Glutamatergic neuron (in vitro differentiated cells): ENCODE measurements at regions not wholly inside any gene's neighbourhood (a gene's known extent, or its start where the extent isn't known, plus 50 kb on each side); places are given as distances from the start of the nearest gene placed in this dataset.

ENCODE experiments used
- DNase-seq: peaks from one replicate; pipeline ENCODE4 v3.0.0; 2022
- H3K27ac Mint-ChIP-seq: one replicate; pipeline ENCODE4 v1.8.0; 2020; ENCODE audit warnings: mild to moderate bottlenecking, mixed read lengths, inconsistent platforms; ENCODE audit not compliant: unreplicated experiment
- H3K27me3 Mint-ChIP-seq: one replicate; pipeline ENCODE4 v1.8.0; 2020; ENCODE audit warnings: mild to moderate bottlenecking, moderate library complexity, mixed read lengths, inconsistent platforms; ENCODE audit not compliant: unreplicated experiment
- H3K36me3 Mint-ChIP-seq: one replicate; pipeline ENCODE4 v1.8.0; 2020; ENCODE audit warnings: mild to moderate bottlenecking, mixed read lengths, inconsistent platforms; ENCODE audit not compliant: unreplicated experiment
- H3K4me1 Mint-ChIP-seq: one replicate; pipeline ENCODE4 v1.8.0; 2020; ENCODE audit warnings: mild to moderate bottlenecking, low read depth, mixed read lengths, inconsistent platforms; ENCODE audit not compliant: unreplicated experiment
- H3K4me3 Mint-ChIP-seq: one replicate; pipeline ENCODE4 v1.8.0; 2020; ENCODE audit warnings: mild to moderate bottlenecking, mixed read lengths, inconsistent platforms; ENCODE audit not compliant: unreplicated experiment
- H3K9me3 Mint-ChIP-seq: one replicate; pipeline ENCODE4 v1.8.0; 2020; ENCODE audit warnings: mild to moderate bottlenecking, moderate library complexity, mixed read lengths, inconsistent platforms; ENCODE audit not compliant: unreplicated experiment
- TF ChIP-seq, protein P1 (sequence below): fragments of 200-600 bp; sonication (generic); IDR thresholded peaks from one replicate; pipeline ENCODE4 v1.5.0; 2021; ENCODE audit not compliant: partially characterized antibody, unreplicated experiment

DNA sequence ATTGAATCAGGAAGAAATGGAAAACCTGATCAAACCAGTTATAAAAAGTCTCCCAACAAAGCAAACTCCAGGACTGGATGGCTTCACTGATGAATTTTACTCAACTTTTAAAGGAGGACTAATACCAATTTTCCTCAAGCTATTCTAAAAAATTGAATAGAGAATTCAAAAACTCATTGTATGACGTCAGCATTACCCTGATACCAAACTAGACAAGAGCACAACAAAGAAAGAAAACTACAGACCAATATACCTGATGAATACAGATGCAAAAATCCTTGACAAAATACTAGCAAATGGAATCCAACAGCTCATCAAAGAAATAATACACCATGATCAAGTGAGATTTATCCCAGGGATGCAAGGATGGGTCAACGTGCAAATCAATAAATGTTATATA is 172.9 kb downstream of the FNDC1 start:
- Mint-ChIP-seq H3K4me3 (no peak overlapping the region), H3K36me3 (peaks cover 10% of the 10 kb centered on the region), H3K27ac (no peak overlapping the region), H3K4me1 (no peaks in the 10 kb centered on the region), H3K27me3 (no peaks in the 10 kb centered on the region), H3K9me3 (peaks cover 3% of the 10 kb centered on the region)
- DNase-seq, result no peak
- TF ChIP-seq, protein P1, sequence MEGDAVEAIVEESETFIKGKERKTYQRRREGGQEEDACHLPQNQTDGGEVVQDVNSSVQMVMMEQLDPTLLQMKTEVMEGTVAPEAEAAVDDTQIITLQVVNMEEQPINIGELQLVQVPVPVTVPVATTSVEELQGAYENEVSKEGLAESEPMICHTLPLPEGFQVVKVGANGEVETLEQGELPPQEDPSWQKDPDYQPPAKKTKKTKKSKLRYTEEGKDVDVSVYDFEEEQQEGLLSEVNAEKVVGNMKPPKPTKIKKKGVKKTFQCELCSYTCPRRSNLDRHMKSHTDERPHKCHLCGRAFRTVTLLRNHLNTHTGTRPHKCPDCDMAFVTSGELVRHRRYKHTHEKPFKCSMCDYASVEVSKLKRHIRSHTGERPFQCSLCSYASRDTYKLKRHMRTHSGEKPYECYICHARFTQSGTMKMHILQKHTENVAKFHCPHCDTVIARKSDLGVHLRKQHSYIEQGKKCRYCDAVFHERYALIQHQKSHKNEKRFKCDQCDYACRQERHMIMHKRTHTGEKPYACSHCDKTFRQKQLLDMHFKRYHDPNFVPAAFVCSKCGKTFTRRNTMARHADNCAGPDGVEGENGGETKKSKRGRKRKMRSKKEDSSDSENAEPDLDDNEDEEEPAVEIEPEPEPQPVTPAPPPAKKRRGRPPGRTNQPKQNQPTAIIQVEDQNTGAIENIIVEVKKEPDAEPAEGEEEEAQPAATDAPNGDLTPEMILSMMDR, result no peak

DNA sequence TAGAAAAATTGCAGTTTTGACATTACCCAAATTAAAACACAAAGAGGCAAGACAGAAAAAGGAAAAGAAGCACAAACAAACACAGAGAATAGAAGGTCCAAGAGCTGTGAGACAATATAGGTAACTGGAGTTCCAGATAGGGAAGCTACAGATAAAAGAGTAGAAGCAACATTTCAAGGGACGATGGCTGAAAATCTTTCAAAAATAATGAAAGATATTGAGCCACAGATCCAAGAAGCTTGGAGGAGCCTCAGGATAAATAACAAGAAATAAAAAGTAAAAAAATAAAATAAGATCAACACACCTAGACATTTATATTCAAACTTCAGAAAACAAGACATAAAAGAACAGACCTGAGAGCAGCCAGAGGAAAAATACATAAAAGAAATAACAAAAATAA is 164.9 kb downstream of the FNDC1 start:
- Mint-ChIP-seq H3K9me3 (peaks cover 3% of the 10 kb centered on the region), H3K4me1 (no peaks in the 10 kb centered on the region), H3K4me3 (no peak overlapping the region), H3K27me3 (no peaks in the 10 kb centered on the region), H3K27ac (no peak overlapping the region), H3K36me3 (peaks cover 3% of the 10 kb centered on the region)
- no peak for DNase-seq
- TF ChIP-seq, protein P1, result no peak

DNA sequence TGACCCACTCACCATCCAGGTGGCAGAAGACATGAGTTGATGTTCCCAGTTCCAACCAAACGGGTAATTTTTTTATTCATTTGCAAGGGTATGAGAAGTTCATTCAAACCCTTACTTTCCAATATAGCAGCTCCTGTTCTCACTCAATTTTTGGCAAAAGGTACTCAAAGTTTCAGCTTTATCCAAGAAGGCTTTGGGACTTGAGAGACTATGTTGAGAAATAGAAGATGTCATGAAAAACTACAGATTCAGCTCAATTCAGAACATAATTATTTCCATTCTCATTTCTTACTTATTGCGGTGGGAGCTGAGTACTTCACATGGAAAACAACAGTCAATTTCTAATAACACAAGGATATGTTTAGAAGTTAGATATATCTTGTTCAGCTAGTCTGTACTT is 162.3 kb downstream of the FNDC1 start:
- no peaks in the 10 kb centered on the region for H3K36me3 Mint-ChIP-seq
- no peaks in the 10 kb centered on the region for H3K4me1 Mint-ChIP-seq
- H3K27ac Mint-ChIP-seq, result no peak overlapping the region
- H3K9me3 Mint-ChIP-seq, result no peaks in the 10 kb centered on the region
- TF ChIP-seq, protein P1, result no peak
- peaks cover 3% of the 10 kb centered on the region for H3K27me3 Mint-ChIP-seq
- no peak overlapping the region for H3K4me3 Mint-ChIP-seq
- no peak for DNase-seq

DNA sequence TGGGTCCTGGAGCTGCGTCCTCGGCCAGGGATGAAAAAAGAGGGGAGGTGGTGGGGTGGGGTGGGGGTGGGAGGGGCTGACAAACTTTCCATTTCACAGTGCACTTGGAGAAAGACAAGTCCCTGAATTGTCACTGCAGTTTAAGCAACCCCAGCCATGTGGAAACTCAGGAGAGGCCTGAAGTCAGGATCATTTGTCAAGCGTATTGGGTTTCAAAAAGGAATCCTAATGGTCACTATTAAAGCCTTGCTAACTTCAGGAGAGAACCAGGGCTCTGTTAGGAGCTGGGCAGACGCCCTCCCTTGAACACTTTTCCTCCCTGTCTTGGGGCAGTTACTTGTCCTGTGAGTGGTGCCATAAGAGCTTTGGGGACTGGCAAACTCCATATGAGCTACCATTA is 159.9 kb downstream of the FNDC1 start:
- Mint-ChIP-seq H3K27ac (no peak overlapping the region), H3K4me1 (no peaks in the 10 kb centered on the region), H3K9me3 (no peaks in the 10 kb centered on the region), H3K27me3 (peaks cover 3% of the 10 kb centered on the region), H3K36me3 (no peaks in the 10 kb centered on the region), H3K4me3 (no peak overlapping the region)
- TF ChIP-seq, protein P1, result no peak
- DNase-seq, result no peak

DNA sequence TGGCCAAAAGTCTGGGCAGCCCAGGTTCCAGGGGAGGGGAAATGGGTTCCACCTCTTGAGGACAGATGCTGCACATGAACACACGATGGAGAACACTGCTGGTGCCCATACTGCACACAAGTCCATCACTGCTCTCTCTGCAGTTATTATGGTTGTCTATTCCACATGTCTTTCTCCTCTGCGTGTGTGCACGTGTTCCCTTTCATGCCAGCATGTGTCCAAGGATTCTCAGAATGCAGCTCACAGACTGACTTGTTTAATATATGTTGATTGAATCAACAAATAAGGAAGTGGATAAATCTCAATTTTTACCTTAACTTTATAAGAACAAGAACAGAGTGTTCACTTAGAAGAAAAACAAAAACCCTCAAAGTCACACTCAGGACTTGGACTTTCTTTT is 158.9 kb downstream of the FNDC1 start:
- Mint-ChIP-seq H3K27me3 (peaks cover 3% of the 10 kb centered on the region), H3K36me3 (no peaks in the 10 kb centered on the region), H3K4me3 (no peak overlapping the region), H3K4me1 (no peaks in the 10 kb centered on the region), H3K27ac (no peak overlapping the region), H3K9me3 (no peaks in the 10 kb centered on the region)
- TF ChIP-seq, protein P1, result no peak
- no peak for DNase-seq
